D721Med (cell line): ENCODE measurements at regions not wholly inside any gene's neighbourhood (a gene's known extent, or its start where the extent isn't known, plus 50 kb on each side); places are given as distances from the start of the nearest gene placed in this dataset.
A peak's percentile ranks its signal among the peaks of the same experiment; 100 is the strongest.

Source experiments
- DNase-seq: peaks from one replicate; pipeline ENCODE4 v3.0.0; 2011; ENCODE audit warnings: low spot score; ENCODE audit not compliant: insufficient read length
- FAIRE-seq: peaks from 2 replicates; lab custom pipeline; 2011; peaks lifted over from hg19 to GRCh38; lab: Jason Lieb, UNC
- TF ChIP-seq, protein P1 (sequence below): IDR thresholded peaks from 2 replicates; pipeline ENCODE4 v1.5.1; 2012; ENCODE audit warnings: mild to moderate bottlenecking, control low read depth; ENCODE audit not compliant: insufficient read depth; ENCODE audit errors: missing control alignments

DNA sequence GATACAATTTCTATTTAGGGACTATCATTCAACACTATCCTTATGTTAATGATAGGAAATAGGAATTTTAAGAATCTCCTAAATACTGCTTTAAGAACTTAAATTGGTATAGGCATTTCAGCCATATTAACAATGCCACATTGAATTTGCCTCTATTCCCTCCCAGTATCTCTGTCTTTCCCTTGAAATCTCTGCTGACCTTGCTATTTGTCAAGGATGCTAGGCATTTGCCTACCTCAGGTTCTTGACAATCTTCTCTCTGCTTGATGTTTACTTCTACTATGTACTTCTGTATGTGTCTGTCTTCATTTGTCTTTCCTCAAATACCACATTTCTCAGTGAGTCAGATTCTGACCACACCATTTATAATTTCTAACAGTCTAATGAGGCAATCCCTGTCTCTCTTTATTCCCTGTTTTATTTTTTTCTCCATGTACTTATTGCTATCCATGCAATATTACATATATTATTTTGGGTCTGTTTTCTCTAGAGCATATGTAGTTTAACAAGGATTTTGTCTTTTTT lies 1461.4 kb upstream of the CDH9 start:
- DNase-seq (no peak), FAIRE-seq (no peak)
- TF ChIP-seq, protein P1, sequence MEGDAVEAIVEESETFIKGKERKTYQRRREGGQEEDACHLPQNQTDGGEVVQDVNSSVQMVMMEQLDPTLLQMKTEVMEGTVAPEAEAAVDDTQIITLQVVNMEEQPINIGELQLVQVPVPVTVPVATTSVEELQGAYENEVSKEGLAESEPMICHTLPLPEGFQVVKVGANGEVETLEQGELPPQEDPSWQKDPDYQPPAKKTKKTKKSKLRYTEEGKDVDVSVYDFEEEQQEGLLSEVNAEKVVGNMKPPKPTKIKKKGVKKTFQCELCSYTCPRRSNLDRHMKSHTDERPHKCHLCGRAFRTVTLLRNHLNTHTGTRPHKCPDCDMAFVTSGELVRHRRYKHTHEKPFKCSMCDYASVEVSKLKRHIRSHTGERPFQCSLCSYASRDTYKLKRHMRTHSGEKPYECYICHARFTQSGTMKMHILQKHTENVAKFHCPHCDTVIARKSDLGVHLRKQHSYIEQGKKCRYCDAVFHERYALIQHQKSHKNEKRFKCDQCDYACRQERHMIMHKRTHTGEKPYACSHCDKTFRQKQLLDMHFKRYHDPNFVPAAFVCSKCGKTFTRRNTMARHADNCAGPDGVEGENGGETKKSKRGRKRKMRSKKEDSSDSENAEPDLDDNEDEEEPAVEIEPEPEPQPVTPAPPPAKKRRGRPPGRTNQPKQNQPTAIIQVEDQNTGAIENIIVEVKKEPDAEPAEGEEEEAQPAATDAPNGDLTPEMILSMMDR: no peak

DNA sequence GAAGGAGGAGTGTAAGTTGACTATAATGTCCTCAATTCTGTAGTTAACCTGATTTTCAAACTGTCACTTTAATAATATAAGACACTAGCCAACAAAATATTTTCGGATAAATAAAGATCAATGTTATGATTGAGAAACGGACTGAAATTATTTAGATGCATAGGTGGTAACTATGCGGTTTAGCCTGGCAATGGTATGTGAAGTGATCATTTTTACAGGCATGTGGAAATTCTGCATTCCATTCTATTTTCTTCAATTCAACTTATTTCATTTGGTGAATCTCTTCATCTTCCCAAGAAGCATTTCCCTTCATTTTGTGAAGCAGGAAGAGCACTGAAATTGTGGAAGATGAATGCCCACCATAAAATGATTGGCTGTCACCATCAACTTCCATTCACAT lies 1457.5 kb upstream of the CDH9 start:
- DNase-seq (no peak), FAIRE-seq (no peak)
- TF ChIP-seq, protein P1: no peak

DNA sequence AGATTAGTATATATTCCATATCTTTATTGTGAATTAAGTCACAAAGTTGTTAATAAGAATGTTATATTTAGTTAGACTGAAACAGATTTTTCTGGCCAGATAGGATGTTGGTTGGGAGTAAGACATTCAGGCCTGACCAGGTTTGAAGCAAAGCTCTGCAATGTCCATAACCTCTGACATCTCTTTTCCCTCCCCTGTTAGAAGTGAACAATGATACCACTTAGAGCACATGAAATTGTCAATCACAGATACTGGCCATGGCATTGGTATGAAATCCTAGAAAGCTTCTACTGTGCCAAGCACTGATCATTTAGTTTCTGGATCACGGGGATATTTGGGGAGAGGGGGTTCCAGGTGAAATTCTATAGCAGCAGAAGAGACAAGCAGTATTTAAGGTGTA lies 1455.1 kb upstream of the CDH9 start:
- DNase-seq: no peak
- TF ChIP-seq, protein P1: no peak
- FAIRE-seq: no peak

DNA sequence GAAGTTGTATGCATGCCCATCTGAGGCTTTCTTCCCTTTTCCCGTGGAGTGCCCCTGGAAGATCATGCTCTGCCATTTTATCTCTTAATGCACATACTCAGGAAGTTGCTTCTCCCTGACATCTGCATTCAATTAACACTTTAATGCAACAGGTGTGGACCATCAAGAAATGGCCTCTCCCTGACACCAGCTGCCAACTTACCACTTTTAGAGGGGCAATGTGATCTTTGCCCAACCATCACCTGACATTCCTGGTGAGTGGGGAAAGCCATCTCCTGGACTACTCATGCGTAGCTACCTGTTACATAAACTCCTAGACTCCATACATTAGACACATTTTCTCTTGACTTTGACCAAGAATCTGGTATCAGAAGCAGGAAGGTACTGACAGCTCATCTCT lies 1450.4 kb upstream of the CDH9 start:
- no peak for FAIRE-seq
- no peak for DNase-seq
- TF ChIP-seq, protein P1: no peak

DNA sequence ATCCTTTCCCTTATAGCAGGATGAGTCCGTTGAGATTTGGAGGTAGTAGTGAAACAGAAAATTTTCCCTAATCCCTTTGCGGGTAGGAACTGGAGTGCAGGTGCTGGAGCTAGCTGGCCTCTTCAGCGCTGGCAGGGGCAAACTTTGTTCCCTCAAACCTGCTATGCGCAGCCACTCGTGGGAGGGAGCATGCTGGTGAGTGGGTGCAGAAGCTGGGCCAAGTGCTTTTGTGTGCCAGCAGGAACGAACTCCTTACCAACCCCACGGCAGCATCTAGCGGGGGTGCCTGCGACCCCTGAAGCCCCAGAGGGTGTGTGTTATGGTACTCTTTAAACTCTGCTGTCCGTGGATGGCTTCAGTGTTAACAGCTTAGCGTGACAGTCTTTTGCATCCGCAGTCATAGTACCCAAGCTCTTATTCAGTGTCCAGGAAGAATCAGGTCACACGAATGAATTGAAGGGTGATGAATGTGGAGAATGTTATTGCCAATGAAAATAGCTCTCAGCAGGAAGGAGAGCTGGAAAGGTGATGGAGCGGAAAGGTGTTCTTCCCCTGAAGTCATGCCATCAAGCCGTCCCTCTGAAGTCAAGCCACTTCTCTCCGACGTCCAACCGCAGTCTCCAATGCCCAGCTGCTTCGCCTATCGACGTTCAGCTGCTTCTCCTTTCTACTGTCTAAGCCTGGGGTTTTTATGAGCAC lies 1445.1 kb upstream of the CDH9 start:
- TF ChIP-seq, protein P1: no peak
- DNase-seq (no peak), FAIRE-seq (no peak)

DNA sequence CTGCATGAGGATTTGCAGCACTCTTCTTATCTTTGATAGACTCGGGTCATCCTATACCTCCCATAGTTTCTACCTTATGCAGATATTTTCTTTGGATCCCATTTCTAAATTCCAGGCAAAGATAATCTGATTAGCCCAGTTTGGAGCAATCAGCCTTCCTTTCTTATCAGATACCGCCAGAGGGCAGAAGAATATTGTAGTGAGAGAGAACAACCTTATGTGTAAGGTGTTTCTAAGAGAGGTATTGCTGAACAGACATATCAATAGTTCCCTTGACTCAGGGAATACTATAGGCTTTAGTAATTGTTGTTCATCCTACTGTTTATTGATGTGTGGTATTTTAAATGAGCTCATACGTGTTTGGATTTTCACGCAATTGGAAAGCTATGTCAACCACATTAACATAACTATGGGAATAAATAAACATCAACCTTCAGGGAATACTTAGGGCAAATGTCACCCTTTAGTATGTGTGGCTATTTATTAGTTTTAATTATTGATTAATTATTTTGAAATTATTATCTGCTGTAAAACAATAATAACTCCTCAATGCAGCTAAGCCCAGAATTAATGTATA lies 1435.2 kb upstream of the CDH9 start:
- no peak for DNase-seq
- TF ChIP-seq, protein P1: peak; percentile 62
- FAIRE-seq: peak; percentile 95

DNA sequence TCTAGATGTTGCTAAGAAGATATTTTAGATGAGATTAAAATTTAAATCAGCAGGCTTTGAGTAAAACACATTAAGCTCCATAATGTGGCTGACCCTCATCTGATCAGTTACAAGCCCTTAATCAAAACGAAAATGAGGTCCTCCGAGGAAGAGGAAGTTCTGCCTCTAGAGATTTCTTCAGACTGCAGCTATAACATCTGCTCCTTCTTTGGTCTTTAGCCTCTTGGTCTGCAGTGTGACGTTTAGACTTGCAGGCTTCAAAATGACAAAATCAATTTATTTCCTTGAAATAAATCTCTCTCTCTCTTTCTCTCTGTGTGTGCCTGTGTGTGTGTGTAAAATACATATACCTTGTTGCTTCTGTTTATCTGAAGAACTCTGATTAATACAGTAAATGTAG lies 1429.8 kb upstream of the CDH9 start:
- peak; percentile 69 for FAIRE-seq
- TF ChIP-seq, protein P1: no peak
- DNase-seq: no peak
